NOMO-1 treated with dmso at 0.1 percent for 144 hours (cell line): ENCODE measurements at regions not wholly inside any gene's neighbourhood (a gene's known extent, or its start where the extent isn't known, plus 50 kb on each side); places are given as distances from the start of the nearest gene placed in this dataset.

Experiments
- DNase-seq: peaks from one replicate; lab custom pipeline; 2025; ENCODE audit not compliant: unreplicated experiment; lab: John Stamatoyannopoulos, UW

DNA sequence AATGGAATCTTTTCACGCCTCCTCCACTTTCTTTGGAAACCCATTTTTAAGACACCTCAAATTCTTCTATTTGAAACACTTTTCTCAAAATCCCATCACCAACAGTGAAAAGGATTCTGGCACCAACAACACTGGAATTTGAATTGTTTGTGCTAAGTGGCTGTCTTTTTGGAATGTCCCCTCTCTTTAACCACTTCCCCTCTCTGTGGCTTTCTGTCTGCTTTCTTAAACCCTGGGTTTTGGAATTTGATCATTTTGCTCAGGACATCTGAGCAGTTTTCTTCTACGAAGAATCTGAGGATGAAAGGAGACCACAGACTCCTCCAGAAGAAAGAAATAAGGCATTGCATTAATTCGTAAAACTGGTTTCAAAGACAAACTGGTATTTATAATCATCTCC is 89.0 kb downstream of the MXRA5 start:
- DNase-seq: no peak

DNA sequence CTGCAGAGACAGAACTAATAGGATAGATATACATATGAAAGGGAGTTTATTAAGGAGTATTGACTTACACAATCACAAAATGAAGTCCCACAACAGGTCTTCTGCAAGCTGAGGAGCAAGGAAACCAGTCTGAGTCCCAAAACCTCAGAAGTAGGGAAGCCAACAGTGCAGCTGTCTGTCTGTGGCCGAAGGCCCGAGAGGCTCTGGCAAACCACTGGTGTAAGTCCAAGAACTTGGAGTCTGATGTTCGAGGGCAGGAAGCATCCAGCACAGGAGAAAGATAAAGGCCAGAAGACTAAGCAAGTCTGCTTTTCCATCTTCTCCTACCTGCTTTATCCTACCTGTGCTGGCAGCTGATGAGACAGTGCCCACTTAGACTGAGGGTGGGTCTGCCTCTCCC is 89.6 kb downstream of the MXRA5 start:
- no peak for DNase-seq

DNA sequence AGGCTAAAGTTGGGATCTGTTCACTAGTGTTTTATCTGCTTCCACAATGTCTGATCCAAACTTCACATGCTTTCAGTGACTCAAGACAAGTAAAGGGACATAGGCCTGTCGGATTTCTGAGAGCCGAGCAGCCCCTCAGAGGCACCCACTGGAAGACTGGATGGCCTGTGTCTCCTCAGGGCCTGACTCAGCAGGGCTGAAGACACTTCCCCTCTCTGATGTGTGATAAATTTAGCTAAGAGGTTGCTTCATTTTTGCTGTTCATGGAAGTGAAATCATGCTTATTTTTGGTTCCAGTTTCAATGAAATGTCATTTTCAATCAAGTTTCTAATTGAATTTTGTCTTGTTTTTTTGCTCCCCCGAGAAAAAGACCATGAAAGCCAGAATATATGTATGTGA is 93.7 kb downstream of the MXRA5 start:
- DNase-seq: peak; percentile 69

DNA sequence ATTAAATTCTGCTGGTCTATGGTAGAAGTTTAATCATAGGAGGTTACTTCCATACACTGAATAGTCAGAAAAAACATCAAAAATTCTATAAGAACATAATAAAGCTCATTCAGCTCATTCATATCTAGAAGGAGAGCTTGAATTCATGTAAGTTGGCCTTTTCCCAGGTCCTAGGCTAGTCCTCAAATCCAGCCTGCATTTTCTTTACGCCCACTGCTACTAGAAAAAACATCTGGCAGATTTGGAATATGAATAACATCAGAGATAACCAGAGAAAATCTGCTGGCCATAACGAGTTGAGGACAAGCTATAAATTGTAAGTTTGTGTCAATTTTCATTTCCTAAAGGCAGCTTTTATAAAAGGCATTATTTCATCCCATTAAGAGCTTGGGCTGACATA is 95.5 kb downstream of the MXRA5 start:
- DNase-seq: no peak

DNA sequence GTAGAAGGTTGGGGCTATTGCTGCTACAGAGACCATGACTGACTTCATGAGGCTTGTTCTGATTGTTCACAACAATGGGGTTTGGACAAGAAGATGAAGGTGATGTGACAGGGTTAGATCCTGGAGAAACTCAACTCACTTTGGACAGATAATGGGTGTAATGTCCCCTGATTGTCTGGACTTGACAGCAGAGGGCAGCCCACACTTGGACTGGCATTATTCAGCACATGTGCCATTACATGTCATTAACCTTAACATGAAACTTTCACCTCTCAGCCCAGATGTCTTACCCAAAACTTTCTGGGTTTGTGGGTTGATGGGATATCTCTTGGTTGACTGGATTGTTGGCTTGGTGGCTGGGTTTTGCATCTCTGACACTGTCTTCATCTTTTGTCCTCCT is 101.5 kb downstream of the MXRA5 start:
- no peak for DNase-seq

DNA sequence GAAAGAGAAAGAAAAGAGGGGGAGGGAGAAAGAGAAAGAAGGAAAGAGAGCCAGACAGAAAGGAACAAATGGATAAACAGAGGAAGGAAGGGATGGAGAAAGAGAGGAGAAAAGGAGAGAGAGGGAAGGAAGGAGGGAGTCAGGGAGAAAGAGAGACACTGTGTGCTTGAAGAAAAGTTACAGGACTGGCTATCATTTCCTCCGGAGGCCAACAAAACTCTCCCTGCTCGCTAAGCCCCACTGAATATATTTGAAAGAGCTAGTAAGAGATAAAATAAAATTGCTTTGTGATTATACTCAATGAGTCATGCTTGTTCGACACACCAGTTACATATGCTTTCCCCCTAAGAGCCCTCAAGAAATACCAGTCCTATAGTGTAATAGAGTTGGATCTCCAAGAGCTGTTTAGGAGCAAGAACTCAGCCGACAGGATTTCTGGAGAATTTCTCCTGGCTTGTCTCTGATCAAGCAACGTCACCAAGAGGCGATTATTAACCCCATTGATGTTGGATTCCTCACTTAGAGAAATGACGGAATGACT is 102.2 kb downstream of the MXRA5 start:
- DNase-seq: no peak

DNA sequence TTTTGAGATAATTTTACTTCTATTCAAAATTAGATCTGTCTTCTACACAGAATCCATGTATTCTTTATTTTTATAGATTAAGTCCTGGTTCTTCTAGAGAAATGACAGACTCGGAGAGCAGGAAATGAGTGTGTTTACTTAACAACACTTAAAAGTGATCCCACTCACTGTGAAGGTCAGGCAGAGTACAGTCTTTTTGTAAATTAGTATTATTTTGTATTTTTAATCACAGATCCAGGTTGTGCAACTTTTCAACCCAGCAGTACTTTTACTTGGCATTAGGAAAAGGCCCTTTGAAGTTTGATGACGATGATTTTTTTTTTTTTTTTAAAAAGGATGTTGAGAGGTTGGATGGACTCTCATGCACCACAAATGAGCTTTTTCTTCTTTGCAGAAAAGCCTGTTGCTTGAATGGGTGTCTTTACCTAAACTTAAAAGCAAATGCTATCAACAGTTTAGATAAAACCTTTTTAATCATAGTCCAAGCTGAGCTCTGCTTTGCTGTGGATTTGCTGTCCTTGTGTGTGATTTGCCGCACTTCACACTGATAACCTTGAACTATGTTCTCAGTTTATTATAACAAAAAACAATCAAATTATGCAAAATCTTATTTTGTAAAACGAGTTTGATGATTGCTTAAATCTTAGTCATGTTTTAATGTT is 114.1 kb downstream of the MXRA5 start:
- DNase-seq: no peak

DNA sequence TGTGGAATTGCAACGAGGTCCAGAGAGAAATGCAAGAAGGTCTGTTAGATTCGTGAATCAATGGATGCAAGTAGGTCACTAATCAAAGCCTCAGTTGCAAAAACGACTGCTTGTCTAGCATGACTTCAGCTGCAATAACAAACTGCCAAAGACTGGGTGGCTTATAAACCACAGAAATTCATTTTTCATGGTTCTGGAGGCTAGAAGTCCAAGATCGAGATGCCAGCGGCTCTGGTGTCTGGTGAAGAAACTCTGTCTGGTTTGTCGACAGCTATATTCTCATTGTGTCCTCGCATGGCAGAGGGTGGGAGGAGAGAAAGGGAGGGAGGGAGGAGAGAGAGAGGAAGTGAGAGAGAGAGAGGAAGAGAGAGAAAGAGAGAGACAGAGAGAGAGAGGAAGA is 114.7 kb downstream of the MXRA5 start:
- peak; percentile 31 for DNase-seq

DNA sequence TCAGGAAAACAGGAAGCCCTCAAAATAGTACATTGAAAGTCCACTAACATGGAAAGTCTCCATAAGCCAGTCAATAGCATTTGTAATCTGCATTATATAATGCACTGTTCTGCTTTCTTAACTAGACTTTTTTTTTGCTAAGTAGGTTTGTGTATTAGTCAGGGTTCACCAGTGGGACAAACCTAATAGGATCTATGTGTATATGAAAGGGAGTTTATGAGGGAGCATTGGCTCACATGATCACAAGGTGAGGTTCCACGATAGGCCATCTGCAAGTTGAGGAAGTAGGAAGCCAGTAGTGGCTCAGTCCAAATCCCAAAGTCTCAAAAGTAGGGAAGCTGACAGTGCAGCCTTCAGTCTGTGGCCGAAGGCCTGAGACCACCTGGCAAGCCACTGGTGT is 116.0 kb downstream of the MXRA5 start:
- DNase-seq: no peak

DNA sequence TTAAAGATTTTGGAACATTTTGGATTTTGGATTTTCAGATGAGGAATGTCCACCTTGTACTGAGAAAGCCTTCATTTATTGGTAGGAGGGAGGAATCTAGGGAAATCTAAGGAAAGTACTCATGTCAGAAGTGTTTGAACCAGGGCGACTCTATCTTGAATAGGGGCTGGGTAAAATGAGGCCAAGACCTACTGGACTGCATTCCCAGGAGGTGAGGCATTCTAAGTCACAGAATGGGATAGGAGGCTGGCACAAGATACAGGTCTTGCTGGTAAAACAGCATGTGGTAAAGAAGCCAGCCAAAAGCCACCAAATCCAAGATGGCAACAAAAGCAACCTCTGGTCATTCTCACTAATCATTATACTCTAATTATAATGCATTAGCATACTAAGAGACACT is 118.9 kb downstream of the MXRA5 start:
- DNase-seq: no peak

DNA sequence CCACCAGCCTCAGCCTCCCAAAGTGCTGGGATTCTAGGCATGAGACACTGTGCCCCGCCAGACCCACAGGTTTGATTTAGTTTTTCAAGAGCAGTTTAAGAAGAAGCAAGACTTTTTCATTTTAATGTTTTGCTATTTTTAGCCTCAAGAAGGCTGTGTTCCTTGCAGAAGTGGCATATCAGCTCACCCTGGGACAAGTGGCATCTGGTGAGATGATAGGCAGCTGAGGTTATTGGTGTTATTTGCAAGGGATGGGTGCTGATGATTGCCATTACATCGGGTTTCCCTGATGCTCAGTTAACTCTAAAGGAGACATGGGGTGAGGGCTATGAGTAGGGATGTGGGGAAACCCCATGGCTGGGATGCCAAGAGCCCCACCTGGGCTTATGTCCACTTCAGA is 120.4 kb downstream of the MXRA5 start:
- DNase-seq: no peak

DNA sequence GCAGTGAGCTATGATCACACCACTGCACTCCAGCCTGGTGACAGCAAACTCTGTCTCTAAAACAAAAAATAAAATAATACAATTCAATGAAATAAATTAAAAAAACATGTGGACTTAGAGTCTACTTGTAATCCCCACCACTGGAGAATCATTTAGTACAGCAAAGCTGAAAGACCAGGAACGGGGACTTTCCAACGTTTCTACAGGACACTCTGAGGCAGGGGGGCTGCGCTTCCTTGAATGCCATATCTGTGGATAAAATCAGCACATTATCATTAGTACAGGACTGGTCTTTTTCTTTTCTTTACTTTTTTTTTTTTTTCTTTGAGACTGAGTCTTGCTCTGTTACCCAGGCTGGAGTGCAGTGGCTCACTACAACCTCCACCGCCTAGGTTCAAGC is 124.8 kb downstream of the MXRA5 start:
- no peak for DNase-seq

DNA sequence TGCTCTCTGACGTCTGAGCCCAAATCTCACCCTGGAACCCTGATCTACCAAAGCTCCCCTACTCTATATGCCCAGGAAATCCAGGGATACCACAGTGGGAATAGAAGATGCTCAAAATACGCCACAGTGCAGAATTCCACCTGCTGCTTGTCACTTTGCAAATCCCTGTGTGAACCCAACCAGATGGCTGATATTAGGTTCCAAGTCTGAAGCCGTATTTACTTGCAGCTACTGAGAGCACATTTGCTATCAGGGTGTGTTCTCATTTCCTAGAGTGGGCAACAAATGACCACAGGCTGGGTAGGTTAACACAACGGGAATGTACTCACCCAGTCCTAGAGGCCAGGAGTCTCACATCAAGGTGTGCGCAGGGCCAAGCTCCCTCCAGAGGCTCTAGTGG is 126.8 kb downstream of the MXRA5 start:
- no peak for DNase-seq

DNA sequence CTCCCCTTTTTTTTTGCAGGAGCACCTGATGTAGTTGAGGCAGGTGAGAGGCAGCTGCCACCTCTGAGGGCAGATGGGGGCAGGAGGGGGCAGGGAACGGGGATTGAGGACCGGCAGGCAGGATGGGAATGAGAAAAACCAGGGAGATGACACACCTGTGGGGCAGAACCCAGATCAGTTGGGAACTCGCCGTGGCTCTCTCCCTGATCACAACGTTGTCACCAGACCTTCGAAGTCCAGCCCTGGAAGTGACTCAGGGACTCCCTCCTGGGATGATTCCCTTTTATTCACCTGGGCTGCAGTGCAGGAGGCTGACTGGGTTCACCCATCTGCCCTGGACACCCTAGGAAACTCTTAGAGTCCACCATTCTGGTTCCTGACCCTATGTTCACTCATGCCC is 127.2 kb downstream of the MXRA5 start:
- DNase-seq: no peak

DNA sequence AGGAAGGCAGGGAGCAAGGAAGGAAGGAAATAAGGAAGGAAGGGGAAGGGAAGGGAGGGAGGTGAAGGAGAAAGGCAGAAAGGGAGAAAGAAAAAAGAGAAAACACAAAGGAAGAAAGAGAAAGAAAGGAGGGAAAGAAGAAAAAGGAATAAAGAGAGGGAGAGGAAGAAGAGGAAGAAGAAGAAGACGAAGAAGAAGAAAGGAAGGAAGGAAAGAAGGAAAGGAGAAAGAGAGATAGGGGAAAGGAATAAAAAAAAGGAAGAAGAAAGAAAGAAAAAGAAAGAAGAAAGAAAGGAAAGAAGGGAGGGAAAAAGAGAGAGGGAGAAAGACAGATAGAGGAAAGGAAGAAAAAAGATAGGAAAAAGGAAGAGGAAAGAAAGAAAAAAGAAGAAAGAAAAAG is 128.0 kb downstream of the MXRA5 start:
- no peak for DNase-seq

DNA sequence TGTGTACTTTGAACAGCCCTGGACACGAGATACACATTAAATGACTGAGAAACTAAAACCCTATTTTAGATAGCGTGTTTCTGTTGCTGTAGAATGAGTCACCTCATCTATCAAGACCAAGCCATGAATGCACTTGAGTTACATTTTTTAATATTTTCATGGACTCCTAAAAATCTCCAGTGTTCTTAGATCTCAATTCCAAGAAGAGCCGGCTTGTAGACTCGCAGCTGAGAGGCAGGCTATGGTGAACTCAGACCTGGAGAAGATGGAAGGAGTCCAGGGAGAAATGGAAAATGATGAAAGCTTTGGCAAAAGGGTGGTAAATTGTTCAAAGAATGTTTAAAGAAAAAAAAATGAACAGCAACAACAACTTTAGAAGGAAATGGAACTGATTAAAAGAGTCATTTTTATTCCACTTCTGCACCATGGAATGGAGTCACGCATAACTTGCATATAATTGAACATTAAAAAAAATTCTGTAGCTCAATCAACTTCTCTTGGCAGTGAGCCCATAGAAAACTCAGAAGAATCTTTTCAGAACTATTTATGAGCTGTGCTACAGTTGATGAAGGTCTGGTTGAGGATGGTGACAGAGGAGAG is 129.8 kb downstream of the MXRA5 start:
- DNase-seq: no peak

DNA sequence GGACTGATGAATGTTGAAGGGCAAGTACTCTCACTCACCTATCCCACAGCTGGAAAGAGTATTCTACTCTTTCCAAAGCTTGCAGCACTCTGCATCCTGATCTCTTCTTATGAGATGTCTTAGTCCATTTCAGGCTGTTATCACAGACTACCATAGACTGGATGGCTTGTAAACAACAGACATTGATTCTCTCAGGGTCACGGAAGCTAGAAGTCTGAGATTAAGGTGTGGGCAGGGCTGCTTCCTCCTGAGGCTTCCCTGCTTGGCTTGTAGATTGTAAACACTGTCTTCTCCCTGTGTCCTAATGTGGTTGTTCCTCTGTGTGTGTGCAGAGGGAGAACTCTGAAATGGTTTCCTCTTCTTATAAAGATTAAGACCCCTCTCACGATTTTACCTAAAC is 131.2 kb downstream of the MXRA5 start:
- no peak for DNase-seq

DNA sequence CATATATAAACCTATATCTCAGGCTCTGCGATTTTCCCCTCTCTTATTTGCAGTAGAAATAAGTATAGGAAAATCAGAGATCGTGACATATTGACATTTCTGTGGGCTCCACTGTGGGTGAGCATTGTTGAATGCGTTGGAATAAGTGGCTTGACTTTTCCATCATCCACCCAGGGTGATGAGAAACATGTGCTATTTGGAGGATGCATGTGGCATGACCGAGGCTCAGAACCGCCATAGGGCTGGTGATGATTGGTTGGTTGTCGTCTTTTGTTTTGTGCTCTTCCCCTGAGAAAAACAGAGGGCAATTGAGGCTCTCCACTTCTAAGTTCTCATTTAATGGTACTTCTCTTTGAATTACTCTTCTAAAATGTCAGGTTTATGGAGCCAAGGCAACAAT is 140.1 kb downstream of the MXRA5 start:
- no peak for DNase-seq

DNA sequence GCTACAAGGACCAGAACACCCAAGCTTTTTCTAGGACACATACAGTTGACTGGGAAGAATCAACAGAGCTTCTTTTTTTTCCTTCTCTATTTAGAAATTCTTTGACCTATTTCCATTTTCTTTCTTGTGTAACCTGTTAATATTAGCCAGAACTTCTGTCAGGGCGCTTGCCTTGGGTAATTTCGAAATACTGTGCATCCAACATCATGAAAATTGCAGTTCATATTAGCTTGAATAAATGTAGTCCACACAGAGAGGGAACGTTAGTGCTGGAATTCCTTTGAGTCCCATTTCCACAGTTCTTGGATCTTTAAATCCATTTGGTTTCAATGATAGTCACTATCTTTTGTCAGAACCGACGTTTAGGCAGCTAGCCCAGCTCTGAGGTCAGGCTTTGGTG is 141.8 kb downstream of the MXRA5 start:
- DNase-seq: no peak

DNA sequence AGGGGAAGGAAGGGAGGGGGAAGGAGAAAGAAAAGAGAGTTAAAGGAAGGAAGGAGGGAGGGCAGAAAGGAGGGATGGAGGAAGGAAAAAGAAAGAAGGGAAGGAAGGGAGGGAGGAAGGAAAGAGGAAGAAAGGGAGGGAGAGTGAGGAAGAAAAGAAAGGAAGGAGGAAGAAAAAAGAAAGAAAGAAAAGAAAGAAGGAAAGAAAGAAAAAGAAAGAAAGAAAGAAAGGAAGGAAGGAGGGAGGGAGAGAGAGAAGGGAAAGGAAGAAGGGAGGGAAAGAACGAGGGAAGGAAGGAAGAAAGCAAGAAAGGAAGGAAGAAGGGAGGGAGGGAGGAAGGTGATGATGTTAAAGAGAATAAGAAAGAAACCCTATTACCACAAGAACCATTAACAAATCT is 150.6 kb downstream of the MXRA5 start:
- DNase-seq: no peak

DNA sequence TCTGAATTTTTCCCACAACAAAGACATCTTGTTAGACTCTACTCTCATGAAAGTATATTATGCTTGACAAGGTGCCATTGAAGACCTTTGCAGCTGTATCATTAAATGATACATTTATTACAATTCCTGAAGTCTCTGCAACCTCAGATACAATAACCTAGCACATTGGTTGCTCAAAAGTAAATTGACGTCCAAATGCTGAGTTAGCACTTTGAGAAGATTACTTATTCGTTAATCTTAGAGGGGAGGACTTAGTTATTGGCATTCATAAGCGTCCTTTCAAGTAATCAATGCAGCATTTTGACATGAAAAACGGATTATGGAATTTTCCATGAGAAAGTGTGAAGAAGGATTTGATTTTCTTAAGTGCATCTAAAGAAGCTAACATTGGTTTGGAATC is 151.6 kb downstream of the ARSF start:
- DNase-seq: no peak

DNA sequence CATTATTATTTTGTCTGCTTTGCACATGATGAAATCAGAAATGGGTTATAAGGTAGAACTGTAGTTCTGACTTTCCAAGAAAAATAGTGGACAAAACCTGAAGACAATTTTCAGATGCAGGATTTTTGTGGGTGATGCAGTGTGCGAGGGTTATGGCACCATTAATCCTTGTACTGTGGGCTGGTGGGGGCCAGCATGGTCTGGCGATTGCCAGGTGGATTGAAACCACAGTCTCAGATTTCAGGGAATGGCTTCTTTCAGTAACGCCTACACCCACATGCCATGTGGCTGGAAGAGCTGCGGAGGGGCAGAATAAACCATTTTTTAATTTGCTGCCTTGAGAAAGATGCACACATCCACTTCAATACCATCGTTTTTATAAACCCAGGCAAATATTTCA is 150.5 kb downstream of the ARSF start:
- DNase-seq: no peak

DNA sequence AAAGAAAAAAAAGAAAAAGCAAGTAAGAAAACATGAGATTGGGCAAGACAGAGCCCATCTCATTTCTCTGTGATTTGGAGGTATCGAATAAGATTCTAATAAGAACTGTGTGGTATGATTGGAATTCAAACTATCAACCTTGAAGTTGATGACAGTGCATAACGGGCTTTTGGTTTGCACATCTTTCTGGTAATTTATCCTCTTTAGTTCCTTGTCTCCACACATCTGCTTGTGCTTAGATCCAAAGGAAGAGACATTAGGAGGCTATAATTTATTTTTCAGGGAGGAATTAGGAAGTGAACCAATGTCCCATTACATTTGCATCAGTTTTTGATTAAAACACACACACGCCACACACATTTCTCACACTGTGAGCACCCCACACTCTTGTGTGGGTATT is 149.9 kb downstream of the ARSF start:
- DNase-seq: no peak
